HCT116 (cell line): ENCODE measurements at regions not wholly inside any gene's neighbourhood (a gene's known extent, or its start where the extent isn't known, plus 50 kb on each side); places are given as distances from the start of the nearest gene placed in this dataset.

ENCODE experiments used
- POLR2A ChIP-seq: IDR thresholded peaks from 2 replicates; pipeline ENCODE4 v1.7.0; 2011; ENCODE audit warnings: borderline replicate concordance; ENCODE audit not compliant: insufficient read depth, insufficient read length; ENCODE audit errors: extremely low read depth
- POLR2AphosphoS5 ChIP-seq: IDR thresholded peaks from 2 replicates; pipeline ENCODE4 v1.6.1; 2011; ENCODE audit warnings: mild to moderate bottlenecking, low read depth, low read length, moderate library complexity
- ZFX ChIP-seq: fragments of 450-650 bp; IDR thresholded peaks from 2 replicates; pipeline ENCODE4 v1.6.1; 2017
- TF ChIP-seq, protein P1 (sequence below), 3 experiments: fragments of 200-600 bp in 1 of 3; sonication (generic) in 1 of 3; IDR thresholded peaks in 2 of 3; conservative IDR thresholded peaks in 1 of 3; 2 replicates each; pipeline ENCODE4 v1.5.1; 2012 to 2017; ENCODE audit warnings: low read depth in 2 of 3, low read length in 2 of 3, antibody characterized with exemption in 1 of 3, borderline replicate concordance in 1 of 3, control low read depth in 1 of 3, mild to moderate bottlenecking in 1 of 3, mixed read lengths in 1 of 3, mixed run types in 1 of 3, moderate library complexity in 1 of 3; ENCODE audit not compliant: insufficient read depth in 1 of 3
- TF ChIP-seq, protein P2 (sequence below): IDR thresholded peaks from 2 replicates; pipeline ENCODE4 v1.6.1; 2011; ENCODE audit warnings: mild to moderate bottlenecking, low read length, moderate library complexity; ENCODE audit not compliant: insufficient replicate concordance; ENCODE audit errors: extremely low read depth

DNA sequence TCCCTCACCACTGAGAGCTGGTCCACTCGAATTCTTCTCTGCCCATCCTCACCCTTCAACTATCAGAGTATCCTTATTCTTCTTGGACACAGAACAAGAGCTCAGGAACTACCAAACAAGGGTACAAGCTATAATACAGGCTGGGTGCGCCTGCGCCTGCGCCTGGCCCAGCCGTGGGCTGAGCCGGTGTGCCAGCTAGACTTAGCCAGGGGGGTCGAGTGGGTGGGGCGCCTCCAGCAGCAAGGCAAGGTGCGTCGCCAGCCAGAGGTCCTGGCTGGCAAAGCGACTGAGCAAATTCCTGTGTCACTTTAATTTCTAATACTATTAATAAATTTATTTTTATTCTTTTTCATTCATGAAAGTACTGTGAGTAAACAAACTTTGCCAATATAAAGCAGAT, 1072.6 kb upstream of the PIK3C3 start:
- TF ChIP-seq, protein P1, sequence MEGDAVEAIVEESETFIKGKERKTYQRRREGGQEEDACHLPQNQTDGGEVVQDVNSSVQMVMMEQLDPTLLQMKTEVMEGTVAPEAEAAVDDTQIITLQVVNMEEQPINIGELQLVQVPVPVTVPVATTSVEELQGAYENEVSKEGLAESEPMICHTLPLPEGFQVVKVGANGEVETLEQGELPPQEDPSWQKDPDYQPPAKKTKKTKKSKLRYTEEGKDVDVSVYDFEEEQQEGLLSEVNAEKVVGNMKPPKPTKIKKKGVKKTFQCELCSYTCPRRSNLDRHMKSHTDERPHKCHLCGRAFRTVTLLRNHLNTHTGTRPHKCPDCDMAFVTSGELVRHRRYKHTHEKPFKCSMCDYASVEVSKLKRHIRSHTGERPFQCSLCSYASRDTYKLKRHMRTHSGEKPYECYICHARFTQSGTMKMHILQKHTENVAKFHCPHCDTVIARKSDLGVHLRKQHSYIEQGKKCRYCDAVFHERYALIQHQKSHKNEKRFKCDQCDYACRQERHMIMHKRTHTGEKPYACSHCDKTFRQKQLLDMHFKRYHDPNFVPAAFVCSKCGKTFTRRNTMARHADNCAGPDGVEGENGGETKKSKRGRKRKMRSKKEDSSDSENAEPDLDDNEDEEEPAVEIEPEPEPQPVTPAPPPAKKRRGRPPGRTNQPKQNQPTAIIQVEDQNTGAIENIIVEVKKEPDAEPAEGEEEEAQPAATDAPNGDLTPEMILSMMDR (IDR thresholded peaks at IDR 0.05 in 2 of 3, conservative IDR thresholded peaks at IDR 0.05 in 1 of 3; ENCODE audit: borderline replicate concordance in 1 of 3, insufficient read depth in 1 of 3, low read depth in 2 of 3, low read length in 2 of 3): no peak
- TF ChIP-seq, protein P2, sequence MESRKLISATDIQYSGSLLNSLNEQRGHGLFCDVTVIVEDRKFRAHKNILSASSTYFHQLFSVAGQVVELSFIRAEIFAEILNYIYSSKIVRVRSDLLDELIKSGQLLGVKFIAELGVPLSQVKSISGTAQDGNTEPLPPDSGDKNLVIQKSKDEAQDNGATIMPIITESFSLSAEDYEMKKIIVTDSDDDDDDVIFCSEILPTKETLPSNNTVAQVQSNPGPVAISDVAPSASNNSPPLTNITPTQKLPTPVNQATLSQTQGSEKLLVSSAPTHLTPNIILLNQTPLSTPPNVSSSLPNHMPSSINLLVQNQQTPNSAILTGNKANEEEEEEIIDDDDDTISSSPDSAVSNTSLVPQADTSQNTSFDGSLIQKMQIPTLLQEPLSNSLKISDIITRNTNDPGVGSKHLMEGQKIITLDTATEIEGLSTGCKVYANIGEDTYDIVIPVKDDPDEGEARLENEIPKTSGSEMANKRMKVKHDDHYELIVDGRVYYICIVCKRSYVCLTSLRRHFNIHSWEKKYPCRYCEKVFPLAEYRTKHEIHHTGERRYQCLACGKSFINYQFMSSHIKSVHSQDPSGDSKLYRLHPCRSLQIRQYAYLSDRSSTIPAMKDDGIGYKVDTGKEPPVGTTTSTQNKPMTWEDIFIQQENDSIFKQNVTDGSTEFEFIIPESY: no peak
- TF ChIP-seq POLR2A (no peak), POLR2AphosphoS5 (no peak), ZFX (no peak)
